GM18517 (cell line): ENCODE measurements at regions not wholly inside any gene's neighbourhood (a gene's known extent, or its start where the extent isn't known, plus 50 kb on each side); places are given as distances from the start of the nearest gene placed in this dataset.

Experiments used
- ATAC-seq: cut with Tn5 transposase; IDR thresholded peaks from one replicate; pipeline ENCODE4 v1.9.1; 2021; ENCODE audit warnings: mild to moderate bottlenecking, moderate library complexity; ENCODE audit not compliant: unreplicated experiment

DNA sequence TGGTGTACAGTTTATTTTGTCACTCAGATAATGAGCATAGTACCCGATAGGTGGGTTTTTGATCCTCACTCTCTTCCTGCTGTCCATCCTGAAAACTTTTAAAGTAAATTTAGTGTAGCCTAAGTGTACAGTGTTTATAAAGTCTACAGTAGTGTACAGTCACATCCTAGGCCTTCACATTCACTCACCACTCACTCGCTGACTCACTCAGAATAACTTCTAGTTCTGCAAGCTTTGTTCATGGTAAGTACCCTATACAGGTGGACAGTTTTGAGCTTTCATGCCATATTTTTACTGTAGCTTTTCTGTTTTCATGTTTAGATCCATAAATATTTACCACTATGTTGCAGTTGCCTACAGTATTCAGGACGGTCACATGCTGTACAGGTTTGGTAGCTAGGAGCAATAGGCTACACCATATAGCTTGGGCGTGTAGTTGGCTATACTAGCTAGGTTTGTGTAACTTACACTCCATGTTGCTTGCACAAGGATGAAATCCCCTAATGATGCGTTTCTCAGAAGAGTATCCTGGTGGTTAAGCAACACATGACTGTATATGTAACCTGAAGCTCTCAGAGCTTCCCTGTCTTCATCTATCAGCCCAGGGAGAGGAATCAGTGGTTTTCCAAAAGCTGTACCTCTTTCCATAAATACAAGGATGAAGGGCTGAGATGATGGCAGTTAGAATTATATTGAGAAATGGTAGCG lies 87.6 kb upstream of the SLC25A26 start:
- no peak for ATAC-seq

DNA sequence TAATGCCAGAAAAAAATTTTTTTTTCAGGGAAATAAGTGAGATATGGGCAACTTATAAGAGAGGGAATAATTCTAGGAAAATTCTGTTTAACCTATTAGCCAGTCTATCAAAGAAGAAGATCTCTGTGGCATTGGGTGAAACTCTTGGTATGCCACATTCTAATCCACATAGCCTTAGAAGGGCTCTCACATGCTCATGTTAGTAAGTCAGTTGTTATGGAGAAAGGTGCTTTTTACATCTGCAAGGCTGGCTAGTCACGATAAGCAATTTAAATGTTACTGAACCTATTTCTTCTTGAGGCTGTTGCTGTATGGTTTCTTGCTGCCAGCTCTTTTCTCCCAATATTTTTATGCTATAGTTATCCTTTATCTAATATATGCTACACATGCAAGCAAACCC lies 89.9 kb upstream of the MAGI1 start:
- ATAC-seq = no peak

DNA sequence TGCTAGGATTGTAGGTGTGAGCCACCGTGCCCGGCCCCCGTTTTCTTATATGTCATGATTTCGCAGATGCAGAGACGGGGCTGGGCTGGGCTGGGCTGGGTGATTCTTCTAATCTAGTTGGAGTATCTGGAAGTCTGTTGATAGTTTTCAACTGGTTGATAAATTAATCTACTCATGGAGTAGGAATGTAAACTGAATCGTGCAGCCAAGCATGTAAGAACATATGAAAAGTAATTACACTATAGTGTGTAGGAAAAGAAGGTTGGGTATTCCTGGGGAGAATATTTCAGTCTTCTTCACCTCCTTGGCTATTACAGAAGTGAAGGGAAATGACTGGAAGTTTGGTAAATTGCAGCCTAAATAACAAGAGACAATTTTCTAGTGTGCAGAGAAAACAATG lies 82.6 kb upstream of the MAGI1 start:
- ATAC-seq = no peak

DNA sequence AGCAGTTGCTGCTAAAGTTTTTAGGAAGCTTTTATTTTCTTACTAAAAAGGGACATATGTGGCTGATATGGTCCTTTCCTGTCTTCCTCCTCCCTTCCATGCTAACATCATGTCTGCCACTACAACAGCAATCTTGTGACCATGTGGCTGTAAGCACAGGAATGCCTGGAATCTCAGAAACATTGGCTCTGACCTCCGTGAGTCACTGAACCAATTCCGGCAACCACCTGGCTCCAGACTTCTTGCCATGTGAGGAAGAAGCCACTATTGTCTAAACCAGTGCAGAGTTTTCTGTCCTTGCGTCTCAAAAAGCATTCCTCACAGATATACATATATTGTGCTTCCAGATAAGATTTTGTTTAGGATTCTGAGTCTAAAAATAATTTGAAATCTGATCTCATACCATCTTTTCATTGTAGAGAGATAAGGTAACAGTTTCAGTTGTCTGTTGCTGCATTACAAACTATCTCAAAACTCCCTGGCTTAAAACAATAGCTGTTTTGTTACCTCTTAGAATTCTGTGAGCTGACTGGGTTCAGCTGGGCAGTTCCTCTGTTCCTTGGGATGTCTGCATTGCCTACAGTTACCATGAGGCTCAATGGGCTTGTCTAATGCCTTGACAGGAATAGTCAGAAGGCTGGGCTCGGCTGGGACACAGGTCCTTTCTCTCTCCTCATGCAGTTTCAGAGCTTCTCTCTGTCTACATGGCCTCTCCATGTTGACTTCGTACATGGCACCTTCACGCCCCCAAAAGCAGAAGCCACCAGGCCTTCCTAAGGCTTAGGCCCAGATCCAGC lies 77.3 kb upstream of the MAGI1 start:
- ATAC-seq = no peak

DNA sequence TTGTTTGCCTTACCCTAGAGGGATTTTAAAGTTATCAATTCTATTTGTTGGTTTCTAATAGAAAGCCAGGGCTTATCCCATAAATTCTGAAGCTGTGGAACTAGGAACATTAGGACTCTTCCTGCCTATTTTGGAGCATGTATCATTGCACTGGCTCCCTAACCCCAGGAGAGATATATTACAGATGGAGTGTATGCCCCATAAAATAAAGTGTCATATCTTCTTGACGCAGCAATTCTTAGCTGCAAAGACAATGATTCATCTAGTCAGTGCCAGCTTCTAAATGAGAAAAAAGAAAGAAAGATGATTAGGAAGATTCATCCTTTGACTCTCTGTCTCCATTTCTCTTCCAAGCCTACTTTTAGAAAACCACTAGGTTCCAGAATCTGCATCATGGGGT lies 74.8 kb upstream of the MAGI1 start:
- no peak for ATAC-seq

DNA sequence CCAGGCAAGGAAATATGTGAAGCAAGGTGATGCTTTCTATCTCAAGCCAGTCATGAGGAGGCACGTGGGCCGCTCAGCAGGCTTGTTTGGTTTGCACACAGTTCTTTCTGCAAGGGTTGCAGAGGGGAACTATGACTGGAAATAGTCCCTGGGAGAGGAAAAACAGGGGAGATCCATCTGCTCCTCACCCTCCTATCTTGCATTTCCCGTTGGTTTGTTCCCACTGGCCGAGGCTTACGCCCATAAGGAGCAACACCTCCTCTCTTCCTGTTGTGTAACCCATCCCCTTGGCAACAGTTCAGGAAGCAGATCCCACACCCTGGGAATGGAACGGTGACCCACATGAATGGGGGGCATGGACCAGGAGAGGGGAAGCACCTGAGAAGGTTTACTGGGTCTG lies 72.1 kb upstream of the MAGI1 start:
- ATAC-seq = no peak

DNA sequence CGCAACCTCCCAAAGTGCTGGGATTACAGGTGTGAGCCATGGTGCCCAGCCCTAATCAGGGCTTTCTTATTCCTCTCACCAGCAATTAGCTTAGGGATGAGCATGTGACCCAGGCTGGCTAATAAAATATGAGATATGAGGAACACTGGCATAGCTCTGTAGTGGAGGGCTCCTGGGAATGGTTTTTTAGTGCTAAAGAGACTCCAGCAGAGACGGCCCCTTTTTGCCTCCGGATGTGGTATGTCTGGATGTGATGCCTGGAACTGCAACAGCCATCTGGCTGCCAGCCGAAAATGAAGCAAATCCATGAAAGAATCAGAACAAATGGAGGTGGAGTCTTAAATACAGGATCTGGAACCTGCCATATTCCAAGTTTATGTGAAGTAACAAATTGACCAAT lies 69.1 kb upstream of the MAGI1 start:
- no peak for ATAC-seq

DNA sequence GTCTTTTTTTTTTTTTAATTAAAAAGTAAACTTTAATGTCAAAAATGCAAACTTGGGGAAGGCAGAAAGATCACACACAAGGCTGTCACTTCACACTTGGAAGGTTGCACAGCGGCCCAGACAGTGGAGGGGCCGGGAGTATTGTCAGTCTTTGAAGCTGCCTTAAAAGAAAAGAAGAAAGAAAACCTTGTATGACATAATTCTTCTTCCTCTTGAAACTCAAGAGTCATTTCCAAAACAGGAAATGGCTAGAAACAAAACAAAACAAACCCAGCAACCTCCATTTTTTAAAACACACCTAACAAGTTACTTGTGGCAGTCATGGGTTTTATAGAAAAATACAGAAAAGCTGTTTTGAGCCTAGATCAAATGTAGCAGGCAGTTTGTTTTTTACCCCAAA lies 68.1 kb upstream of the MAGI1 start:
- no peak for ATAC-seq

DNA sequence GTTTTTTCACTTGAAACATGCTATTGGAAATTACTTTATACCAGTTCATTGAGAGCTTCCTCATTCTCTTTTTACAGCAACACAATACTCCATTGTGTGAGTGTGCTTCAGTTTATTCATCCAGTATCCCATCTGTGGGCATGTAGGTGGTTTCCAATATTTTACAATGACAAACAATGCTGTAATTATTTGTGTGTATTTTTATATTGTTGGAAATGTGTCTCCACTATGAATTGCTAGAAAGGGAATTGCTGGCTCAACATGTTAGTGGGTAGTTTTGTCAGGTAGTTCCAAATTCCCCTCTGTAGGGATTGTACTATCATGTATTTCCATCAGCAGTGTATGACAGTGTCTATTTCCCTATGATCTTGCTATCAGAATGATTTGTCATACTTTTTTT lies 65.8 kb upstream of the MAGI1 start:
- ATAC-seq = no peak

DNA sequence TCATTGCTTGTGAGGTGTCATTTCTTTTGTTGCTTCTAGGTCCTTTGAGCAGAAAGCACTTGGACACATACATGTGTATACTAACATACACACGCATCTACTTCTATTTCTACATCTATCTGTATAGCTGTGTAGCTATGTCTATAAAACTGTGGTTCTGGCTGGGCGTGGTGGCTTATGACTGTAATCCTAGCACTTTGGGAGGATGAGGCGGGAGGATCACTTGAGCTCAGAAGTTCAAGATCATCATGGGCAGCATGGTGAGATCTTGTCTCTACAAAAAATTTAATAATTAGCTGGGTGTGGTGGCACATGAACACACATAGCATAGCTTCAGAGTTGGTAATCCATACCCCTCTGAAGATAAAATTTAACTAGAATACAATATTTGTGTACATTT lies 65.0 kb upstream of the MAGI1 start:
- ATAC-seq = no peak

DNA sequence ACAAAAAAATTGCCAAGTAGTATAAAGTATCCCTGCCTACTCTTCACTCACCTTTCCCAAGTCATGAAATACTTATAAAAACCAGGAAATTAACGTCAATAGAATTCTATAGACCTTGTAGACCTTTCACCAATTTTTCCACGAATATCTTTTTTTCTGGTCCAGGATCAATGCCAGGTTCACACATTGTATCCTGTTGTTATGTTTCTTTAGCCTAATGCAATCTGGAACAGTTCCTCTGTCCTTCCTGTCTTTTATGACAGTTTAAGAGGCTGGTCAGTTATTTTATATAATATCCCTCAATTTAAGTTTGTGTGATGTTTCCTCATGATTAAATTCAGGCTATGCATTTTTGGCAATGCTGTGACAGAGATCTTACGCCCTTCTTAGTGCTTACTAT lies 63.2 kb upstream of the MAGI1 start:
- ATAC-seq = no peak

DNA sequence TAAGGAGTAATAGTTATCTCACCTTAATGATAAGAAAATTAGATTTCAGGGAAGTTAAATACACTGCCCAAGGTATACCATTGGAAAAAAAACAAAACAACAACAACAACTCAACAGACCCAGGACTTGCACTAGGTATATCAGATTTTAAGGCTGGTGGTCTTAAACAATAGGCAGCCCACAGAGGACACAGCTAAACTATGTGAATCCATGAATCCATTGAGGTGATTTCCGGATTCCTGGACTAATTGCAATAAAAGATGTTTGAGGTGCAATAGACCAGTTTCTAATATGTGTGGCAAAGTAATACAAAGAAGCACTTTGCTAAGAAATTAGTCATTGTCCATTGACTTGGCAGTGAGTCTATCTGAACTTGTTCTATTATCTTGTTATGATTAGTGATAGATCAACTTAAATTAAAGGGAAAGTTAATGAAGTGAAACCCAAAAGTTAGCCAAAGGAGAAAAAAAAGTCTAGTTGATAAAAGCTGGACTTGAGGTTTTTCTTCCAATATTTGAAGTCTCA lies 60.9 kb upstream of the MAGI1 start:
- no peak for ATAC-seq

DNA sequence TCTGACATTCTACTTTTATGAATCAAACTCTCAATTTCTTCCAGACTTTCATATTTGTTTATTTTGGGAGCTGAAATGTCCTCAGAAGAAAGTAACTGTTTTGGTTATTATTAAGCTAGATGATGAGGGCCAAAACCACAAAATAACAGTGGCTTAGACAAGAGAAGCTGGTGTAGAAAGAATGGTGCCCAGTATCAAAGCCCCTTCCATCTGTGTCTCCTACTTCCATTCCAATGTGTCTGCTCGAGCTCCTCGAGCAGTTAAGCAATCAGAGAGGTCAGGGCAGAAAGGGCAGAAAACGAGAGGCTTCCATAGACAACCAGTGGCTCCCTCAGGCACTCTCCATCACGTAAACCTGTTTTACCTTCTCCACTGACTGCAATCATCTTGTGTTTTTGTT lies 59.7 kb upstream of the MAGI1 start:
- ATAC-seq = no peak

DNA sequence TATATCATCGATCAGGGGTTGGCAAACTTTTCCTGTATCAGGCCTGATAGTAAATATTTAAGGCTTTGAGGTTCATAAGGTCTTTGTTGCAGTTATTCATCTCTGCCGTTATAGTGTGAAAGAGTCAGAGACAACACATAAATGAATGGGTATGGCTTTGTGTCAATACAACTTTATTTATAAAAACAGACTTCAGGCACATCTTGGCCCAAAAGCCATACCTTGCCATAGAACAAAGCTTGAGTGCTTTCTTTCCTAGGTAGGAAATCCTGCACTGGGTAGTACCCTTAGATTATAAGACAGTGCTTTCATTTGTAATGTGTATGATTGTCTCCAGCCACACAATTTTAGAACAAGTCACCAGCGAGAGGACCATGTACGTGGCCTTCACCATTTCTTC lies 58.9 kb upstream of the MAGI1 start:
- no peak for ATAC-seq

DNA sequence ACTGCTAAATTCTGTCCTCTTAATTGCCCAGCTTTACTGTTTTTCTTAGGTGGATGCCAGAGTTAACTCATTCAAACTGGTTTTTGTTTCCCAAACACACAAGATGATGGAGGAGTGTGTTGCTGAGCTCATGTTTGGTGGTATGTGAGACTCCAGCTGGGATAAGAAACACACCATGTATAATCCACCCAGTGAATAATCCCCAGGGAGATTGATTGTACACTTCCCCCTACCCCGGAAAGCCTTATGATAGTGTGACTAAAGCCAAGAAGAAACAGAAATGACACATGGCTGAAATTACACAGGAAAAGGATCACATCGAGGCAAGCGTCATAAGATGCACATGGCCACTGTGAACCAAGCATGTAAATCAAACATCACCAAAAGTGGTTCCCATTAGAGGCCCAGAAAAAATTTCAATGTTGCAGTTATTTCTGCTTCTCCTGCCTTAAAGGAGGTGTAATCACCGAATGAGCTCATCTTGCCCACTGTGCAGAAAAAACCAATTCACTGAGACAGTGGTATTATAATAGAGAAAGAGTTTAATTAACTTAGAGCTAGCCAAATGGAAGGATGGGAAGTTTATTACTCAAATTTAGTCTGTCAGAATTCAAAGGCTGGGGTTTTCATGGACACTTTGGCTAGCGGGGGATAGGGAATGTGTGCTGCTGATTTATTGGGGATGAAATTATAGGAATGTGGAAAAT lies 56.7 kb upstream of the MAGI1 start:
- no peak for ATAC-seq

DNA sequence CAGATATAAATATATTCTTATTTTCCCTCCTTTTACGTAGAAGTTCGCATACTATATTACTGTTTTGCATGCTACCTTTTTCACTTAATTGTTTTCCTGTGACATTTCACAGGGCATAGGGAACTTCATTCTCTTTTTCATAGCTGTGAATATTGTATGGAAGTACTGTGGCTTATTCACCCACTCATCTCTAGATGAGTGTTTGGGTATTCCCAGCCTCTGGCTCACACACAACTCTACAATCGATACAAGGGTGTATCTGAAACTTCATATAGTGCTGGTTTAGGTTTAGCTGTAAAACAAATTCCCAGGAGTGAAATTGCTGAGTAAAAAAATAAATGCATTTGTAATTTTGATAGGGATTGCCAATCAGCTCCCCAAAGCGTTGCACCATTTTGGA lies 55.3 kb upstream of the MAGI1 start:
- ATAC-seq = no peak

DNA sequence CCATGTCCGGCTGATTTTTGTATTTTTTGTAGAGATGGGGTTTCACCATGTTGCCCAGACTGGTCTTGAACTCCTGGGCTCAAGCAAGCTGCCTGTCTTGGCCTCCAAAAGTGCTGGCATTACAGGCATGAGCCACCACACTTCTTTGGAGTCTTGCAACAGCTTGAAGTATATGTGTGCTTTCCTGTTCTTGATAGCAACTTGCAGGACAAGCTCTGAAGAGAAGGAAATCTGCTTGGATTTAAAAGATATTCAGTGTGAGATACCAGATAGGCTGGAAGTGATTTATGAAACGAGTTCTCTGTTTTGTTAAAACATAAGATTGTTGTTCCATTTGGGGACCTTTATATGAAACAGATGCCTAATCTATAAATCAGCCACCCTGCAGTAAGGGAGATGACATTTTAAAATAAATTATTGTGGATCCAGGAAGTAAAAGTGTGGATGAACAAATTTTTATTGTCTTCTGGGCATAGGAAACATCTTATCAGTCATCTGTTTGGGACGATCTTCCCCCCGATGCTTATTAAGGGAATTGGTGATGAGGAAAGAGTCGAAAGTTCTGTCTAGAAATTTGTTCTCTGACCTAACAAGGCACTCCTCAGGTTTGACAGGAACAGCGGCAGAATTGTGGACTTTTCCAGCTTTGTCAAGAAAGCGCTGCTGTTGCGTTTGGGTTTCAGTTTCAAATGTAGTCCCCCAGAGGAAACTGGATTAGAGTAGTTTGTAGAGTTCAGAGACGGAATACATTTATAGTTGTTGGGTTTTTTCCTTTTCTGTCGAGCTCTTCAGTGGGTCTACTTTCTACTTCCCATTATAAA lies 53.7 kb upstream of the MAGI1 start:
- no peak for ATAC-seq
